ENCODE measurements at regions not wholly inside any gene's neighbourhood (a gene's known extent, or its start where the extent isn't known, plus 50 kb on each side); places are given as distances from the start of the nearest gene placed in this dataset.

DNA sequence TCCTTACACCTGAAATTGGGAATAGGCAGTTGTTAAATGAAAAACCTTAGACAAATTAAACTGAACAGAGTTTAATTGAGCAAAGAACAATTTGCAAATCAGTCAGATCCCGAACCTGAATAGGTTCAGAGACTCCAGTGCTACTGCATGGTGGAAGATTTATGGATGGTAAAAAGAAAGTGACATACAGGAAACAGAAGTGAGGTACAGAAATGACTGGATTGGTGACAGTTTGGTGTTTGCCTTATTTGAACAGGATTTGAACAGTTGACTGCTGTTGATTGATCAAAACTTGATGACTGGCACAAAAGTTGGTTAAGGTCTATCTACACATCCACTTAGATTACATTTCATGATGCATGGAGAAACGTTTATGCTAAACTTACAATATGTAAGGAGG lies 248.8 kb downstream of the HNMT start:
- CTCF ChIA-PET, result interaction anchor here (0.6 kb wide), 1 partner anchor 446 kb away, joined by 5 read pairs; no protein-coding TSS in a partner anchor

DNA sequence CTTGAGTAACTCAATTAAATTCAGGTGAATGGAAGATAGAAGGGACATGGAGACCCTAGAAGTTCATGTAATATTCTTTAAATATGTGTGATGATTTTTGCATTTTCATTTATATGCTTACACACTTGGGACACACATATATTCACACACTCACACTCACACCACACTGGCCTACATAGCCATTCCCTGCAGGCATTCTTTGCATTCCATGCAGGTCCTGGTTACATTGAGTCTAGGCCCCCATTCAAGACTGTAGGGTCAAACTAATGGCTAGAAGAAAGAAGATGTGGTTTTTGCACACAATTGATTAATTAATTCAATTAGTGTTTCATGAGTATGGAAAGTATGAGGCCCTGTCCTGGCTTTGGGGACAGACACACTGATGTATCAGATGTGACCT lies 249.4 kb downstream of the HNMT start:
- Histone ChIP-seq H3K4me3 (ENCODE audit: low read depth, low read length) (no peak overlapping the region), H3K27me3 (ENCODE audit: control insufficient read depth, insufficient read depth, low read length) (no peaks in the 10 kb centered on the region), H3K27ac (ENCODE audit: low read depth, low read length) (no peak overlapping the region), H3K9me3 (ENCODE audit: control insufficient read depth, insufficient read depth, low read length) (no peaks in the 10 kb centered on the region)
- TF ChIP-seq, protein P1, sequence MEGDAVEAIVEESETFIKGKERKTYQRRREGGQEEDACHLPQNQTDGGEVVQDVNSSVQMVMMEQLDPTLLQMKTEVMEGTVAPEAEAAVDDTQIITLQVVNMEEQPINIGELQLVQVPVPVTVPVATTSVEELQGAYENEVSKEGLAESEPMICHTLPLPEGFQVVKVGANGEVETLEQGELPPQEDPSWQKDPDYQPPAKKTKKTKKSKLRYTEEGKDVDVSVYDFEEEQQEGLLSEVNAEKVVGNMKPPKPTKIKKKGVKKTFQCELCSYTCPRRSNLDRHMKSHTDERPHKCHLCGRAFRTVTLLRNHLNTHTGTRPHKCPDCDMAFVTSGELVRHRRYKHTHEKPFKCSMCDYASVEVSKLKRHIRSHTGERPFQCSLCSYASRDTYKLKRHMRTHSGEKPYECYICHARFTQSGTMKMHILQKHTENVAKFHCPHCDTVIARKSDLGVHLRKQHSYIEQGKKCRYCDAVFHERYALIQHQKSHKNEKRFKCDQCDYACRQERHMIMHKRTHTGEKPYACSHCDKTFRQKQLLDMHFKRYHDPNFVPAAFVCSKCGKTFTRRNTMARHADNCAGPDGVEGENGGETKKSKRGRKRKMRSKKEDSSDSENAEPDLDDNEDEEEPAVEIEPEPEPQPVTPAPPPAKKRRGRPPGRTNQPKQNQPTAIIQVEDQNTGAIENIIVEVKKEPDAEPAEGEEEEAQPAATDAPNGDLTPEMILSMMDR (IDR thresholded peaks at IDR 0.05; ENCODE audit: low read depth, low read length), result no peak
- no peak for DNase-seq (ENCODE audit: low read depth, low spot score)
- CTCF ChIA-PET, result no interaction called here
- POLR2A ChIA-PET, result no interaction called here

More for the DNA sequence above, 248.8 kb downstream of the HNMT start:
- Histone ChIP-seq H3K27ac (ENCODE audit: low read depth, low read length) (no peak overlapping the region), H3K4me3 (ENCODE audit: low read depth, low read length) (no peak overlapping the region), H3K27me3 (ENCODE audit: control insufficient read depth, insufficient read depth, low read length) (no peaks in the 10 kb centered on the region), H3K9me3 (ENCODE audit: control insufficient read depth, insufficient read depth, low read length) (no peaks in the 10 kb centered on the region)
- POLR2A ChIA-PET, result no interaction called here
- no peak for DNase-seq (ENCODE audit: low read depth, low spot score)
- TF ChIP-seq, protein P1 (IDR thresholded peaks at IDR 0.05; ENCODE audit: low read depth, low read length), result no peak

DNA sequence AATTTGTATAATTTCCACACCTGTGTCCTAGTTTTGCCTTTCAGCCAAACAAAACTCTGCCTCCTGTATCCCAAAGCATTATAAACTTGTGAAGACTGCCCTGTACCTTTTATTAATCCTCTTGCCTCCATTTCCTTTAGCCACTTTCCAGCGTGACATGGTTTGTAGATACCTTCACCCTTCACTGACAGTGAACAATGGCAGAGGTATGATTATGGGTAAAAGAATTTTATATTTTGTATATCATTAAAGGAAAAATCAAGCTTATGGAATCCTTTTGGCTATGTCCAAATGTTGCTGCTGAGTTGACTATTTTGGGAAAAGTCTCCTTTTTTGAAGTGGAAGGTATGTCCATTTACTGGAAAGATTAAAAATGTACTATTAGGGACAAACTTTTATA lies 251.7 kb downstream of the HNMT start:
- DNase-seq (ENCODE audit: low read depth, low spot score), result no peak
- Histone ChIP-seq H3K4me3 (ENCODE audit: low read depth, low read length) (no peak overlapping the region), H3K9me3 (ENCODE audit: control insufficient read depth, insufficient read depth, low read length) (no peaks in the 10 kb centered on the region), H3K27ac (ENCODE audit: low read depth, low read length) (no peak overlapping the region), H3K27me3 (ENCODE audit: control insufficient read depth, insufficient read depth, low read length) (no peaks in the 10 kb centered on the region)
- TF ChIP-seq, protein P1 (IDR thresholded peaks at IDR 0.05; ENCODE audit: low read depth, low read length), result no peak
- ChIA-PET CTCF (no interaction called here), POLR2A (no interaction called here)

DNA sequence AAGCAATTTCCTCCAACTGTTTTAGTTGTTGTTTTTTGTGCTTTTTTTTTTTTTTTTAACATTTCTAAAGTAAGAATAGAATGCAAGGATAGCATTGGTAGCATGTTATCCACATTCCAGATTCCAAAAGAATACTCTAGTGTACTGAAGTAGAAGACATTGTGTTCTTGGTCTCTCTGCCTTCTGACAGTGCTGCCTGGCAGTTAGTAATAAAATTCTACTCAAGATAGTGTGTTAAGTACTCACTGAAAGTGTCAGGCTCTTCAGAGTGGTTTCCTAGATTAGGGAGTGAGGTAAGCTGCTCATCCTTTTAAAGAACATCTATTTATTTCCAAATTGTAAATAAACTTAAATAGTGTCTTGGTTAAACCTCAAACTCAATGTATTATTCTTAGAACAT lies 253.7 kb downstream of the HNMT start:
- Histone ChIP-seq H3K9me3 (ENCODE audit: control insufficient read depth, insufficient read depth, low read length) (no peaks in the 10 kb centered on the region), H3K27ac (ENCODE audit: low read depth, low read length) (no peak overlapping the region), H3K4me3 (ENCODE audit: low read depth, low read length) (no peak overlapping the region), H3K27me3 (ENCODE audit: control insufficient read depth, insufficient read depth, low read length) (no peaks in the 10 kb centered on the region)
- TF ChIP-seq, protein P1 (IDR thresholded peaks at IDR 0.05; ENCODE audit: low read depth, low read length), result no peak
- DNase-seq (ENCODE audit: low read depth, low spot score), result no peak
- ChIA-PET POLR2A (no interaction called here), CTCF (no interaction called here)

DNA sequence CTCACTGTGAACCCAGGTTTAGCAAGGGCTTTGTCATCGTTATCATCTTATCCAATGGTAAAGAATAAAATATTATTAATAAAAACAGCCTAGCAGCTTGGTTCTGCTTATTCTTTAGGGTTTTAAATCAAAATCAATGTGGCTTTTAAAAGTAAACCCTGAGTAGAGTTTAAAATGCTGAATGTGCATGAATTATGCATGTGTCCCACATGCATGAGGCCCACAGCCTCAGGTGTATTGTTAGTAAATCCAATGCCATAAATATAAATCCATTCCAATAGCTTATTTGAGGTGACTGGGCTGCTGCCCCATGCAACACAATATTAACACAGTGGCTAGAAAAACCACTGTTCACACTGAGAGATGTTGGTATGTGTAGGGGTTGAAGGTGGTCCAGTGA lies 254.1 kb downstream of the HNMT start:
- TF ChIP-seq, protein P1 (IDR thresholded peaks at IDR 0.05; ENCODE audit: low read depth, low read length), result no peak
- CTCF ChIA-PET, result no interaction called here
- no peak overlapping the region for H3K27ac ChIP-seq (ENCODE audit: low read depth, low read length)

More for the DNA sequence above, 254.1 kb downstream of the HNMT start:
- no peak overlapping the region for H3K4me3 ChIP-seq (ENCODE audit: low read depth, low read length)
- H3K27me3 ChIP-seq (ENCODE audit: control insufficient read depth, insufficient read depth, low read length), result no peaks in the 10 kb centered on the region
- no peak for DNase-seq (ENCODE audit: low read depth, low spot score)
- no peaks in the 10 kb centered on the region for H3K9me3 ChIP-seq (ENCODE audit: control insufficient read depth, insufficient read depth, low read length)
- POLR2A ChIA-PET, result no interaction called here
